ENCODE measurements at regions not wholly inside any gene's neighbourhood (a gene's known extent, or its start where the extent isn't known, plus 50 kb on each side); places are given as distances from the start of the nearest gene placed in this dataset.

DNA sequence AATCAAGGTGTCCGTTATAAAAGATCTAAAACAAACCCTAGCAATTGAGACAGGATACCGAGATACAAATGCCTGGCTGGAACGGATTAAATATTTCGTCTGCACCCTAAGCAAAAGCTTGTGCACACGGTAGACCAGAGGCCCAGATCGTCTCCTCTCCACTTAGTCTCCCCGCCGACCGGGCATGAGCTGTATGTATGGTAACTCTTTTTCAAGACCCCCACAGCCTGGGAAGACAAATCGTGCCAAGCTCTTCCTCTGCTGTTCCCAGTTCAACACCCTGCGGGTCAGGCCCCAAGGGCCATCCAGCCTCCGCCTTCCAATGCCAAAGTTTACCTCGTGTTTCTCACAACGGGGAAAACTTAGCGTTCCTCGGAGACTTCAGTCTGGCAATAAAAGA is 285.7 kb upstream of the GALNT17 start:
- TF ChIP-seq, protein P1, sequence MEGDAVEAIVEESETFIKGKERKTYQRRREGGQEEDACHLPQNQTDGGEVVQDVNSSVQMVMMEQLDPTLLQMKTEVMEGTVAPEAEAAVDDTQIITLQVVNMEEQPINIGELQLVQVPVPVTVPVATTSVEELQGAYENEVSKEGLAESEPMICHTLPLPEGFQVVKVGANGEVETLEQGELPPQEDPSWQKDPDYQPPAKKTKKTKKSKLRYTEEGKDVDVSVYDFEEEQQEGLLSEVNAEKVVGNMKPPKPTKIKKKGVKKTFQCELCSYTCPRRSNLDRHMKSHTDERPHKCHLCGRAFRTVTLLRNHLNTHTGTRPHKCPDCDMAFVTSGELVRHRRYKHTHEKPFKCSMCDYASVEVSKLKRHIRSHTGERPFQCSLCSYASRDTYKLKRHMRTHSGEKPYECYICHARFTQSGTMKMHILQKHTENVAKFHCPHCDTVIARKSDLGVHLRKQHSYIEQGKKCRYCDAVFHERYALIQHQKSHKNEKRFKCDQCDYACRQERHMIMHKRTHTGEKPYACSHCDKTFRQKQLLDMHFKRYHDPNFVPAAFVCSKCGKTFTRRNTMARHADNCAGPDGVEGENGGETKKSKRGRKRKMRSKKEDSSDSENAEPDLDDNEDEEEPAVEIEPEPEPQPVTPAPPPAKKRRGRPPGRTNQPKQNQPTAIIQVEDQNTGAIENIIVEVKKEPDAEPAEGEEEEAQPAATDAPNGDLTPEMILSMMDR (IDR thresholded peaks at IDR 0.05; ENCODE audit: low read depth, low read length, missing control alignments): no peak
- no peak for DNase-seq (ENCODE audit: low read depth)
- H3K4me3 ChIP-seq (ENCODE audit: low read depth, low read length): no peak overlapping the region

DNA sequence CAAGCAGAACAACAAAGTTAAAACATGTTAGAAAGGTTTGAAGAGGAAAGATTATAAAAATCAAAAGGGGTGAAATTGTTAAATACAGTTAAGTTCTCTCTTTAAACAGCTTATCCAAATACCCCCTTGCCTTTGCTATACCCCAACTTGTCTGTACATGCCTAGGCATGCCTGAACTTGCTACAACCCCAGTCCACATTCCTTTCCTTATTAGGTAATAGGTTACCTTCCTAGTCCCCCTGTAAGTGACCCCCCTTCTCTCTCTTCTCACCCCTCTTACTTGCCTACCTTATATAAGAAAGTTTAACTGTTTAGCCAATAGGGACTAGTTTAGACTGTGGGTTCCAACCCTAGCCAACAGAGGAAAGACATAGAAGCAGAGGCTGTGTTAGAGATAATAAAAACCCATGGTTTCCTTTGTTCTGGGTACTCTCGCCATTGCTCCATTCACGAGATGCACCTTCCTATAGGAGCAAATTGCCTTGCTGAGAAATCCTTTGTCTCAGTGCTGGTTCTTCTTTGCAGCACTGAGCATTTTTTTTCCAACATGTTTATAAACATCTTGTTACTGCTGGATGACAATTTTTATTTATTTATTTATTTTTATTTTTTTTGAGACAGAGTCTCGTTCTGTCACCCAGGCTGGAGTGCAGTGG is 282.2 kb upstream of the GALNT17 start:
- TF ChIP-seq, protein P1 (IDR thresholded peaks at IDR 0.05; ENCODE audit: low read depth, low read length, missing control alignments): no peak
- H3K4me3 ChIP-seq (ENCODE audit: low read depth, low read length): no peak overlapping the region
- no peak for DNase-seq (ENCODE audit: low read depth)

- TF ChIP-seq, protein P1 (IDR thresholded peaks at IDR 0.05; ENCODE audit: low read depth, low read length, missing control alignments): no peak
- no peak overlapping the region for H3K4me3 ChIP-seq (ENCODE audit: low read depth, low read length)
- no peak for DNase-seq (ENCODE audit: low read depth)
These were observed 276.6 kb upstream of the GALNT17 start for GRCh38 chr7:70855373-70855772.

DNA sequence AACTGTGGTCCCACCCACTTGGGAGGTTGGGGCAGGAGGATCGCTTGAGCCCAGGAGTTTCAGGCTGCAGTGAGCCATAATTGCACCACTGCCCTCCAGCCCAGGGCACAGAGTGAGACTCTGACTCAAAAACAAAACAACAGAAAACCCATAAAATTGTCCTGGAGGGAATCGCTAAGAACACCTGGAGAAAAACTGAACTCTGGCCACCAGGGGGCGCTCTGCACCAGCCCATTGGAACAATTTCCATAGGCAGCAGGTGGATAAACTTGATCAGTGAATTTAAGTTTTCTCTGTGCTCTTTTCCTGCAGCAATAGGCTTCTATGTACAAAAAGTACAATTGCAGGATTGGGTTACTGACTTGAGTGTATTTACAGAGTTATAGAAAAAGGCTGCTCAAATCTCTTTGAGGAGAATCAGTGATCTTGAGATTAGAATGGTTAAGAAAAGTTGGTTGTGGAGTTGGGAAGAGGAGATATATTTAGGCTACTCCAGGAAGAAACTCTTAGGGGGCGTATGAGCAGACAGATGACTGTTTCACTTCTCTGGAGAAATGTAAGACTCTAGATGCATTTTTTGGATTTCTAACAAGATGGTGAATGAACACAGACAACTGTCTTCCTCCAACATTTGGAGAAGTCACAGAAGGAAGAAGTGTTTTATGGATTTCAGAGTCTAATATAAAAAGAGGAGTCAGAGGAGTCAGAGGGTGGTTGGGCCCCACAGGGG is 274.9 kb upstream of the GALNT17 start:
- TF ChIP-seq, protein P1 (IDR thresholded peaks at IDR 0.05; ENCODE audit: low read depth, low read length, missing control alignments): peak; percentile 78
- DNase-seq (ENCODE audit: low read depth): peak; percentile 22
- H3K4me3 ChIP-seq (ENCODE audit: low read depth, low read length): no peak overlapping the region

GRCh38 chr7:70857793-70858545 is 274.0 kb upstream of the GALNT17 start:
- TF ChIP-seq, protein P1 (IDR thresholded peaks at IDR 0.05; ENCODE audit: low read depth, low read length, missing control alignments): no peak
- no peak overlapping the region for H3K4me3 ChIP-seq (ENCODE audit: low read depth, low read length)
- DNase-seq (ENCODE audit: low read depth): no peak

DNA sequence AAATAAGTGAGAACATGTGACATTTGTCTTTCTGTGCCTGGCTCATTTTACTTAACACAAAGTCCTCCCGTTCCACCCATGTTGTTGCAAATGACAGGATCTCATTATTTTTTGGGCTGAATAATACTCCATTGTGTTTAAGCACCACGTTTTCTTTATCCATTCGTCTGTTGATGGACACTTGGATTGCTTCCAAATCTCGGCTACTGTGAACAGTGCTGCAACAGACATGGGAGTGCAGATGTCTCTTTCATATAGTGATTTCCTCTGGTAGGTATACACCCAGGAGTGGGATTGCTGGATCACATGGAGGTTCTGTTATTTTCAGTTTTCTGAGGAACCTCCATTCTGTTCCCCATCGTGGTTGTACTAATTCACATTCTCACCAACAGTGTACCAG is 264.4 kb upstream of the GALNT17 start:
- no peak for DNase-seq (ENCODE audit: low read depth)
- TF ChIP-seq, protein P1 (IDR thresholded peaks at IDR 0.05; ENCODE audit: low read depth, low read length, missing control alignments): no peak
- H3K4me3 ChIP-seq (ENCODE audit: low read depth, low read length): no peak overlapping the region

Data from GM12864 (cell line).